Activated CD8-positive, alpha-beta T cell treated with anti-CD3 and anti-CD28 coated beads for 36 hours (primary cell): ENCODE measurements at regions not wholly inside any gene's neighbourhood (a gene's known extent, or its start where the extent isn't known, plus 50 kb on each side); places are given as distances from the start of the nearest gene placed in this dataset.
"Not testable (repeated sequence)": the region's sequence is repeated elsewhere in the genome, so short reads cannot be mapped to it uniquely, and the experiment has no call there.

ENCODE experiments used
- ATAC-seq: fragments of 200-7000 bp; cut with Tn5 transposase; one replicate; pipeline ENCODE4 v1.10.0; 2021; ENCODE audit warnings: mild to moderate bottlenecking, moderate library complexity
- CTCF ChIA-PET: fragments of 350-600 bp; sonication (Branson Sonifier 250); formaldehyde crosslinking; loops from one replicate; lab custom pipeline; 2021; ENCODE audit warnings: antibody characterized with exemption; lab: Charles Lee
- POLR2A ChIA-PET: fragments of 350-600 bp; sonication (Branson Sonifier 250); formaldehyde crosslinking; loops from one replicate; lab custom pipeline; 2021; ENCODE audit warnings: antibody characterized with exemption; lab: Charles Lee
- DNase-seq: peaks from one replicate; pipeline ENCODE4 v3.0.0-alpha.2; 2020
- H3K27ac Mint-ChIP-seq: one replicate; pipeline ENCODE4 v1.8.0; 2021; ENCODE audit warnings: mild to moderate bottlenecking, mixed read lengths
- H3K27me3 Mint-ChIP-seq: one replicate; pipeline ENCODE4 v1.8.0; 2021; ENCODE audit warnings: mixed read lengths
- H3K36me3 Mint-ChIP-seq: one replicate; pipeline ENCODE4 v1.8.0; 2021; ENCODE audit warnings: low read depth, mixed read lengths
- H3K4me1 Mint-ChIP-seq: one replicate; pipeline ENCODE4 v1.8.0; 2021; ENCODE audit warnings: low read depth, mixed read lengths
- H3K4me3 Mint-ChIP-seq: one replicate; pipeline ENCODE4 v1.8.0; 2021; ENCODE audit warnings: mild to moderate bottlenecking, moderate library complexity, mixed read lengths
- H3K9me3 Mint-ChIP-seq: one replicate; pipeline ENCODE4 v1.8.0; 2021; ENCODE audit warnings: mixed read lengths
- intact Hi-C: fragments of 100-400 bp; cut with micrococcal nuclease; formaldehyde crosslinking; loops from one replicate; pipeline ENCODE4 v1.10.0; 2022

DNA sequence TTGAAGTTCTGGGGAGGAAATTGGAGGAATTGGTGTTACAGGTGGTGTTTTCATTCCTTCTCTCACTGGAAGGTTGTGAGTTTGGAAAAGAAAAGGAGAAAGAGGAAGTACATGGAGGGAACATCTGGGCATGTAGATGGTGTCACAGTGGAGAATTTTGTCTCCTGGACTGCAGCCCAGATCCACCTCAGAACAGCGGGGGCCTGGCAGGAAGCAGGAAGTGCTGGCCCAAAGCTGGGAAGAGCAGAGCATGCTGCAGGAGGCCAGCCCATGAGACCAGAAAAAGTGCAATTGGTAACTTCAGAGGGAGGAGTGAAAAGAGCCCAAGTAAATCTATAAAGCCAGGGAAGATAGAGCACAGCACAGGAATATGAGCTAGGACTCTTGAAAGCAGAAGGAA lies 227.0 kb downstream of the BCL2L11 start:
- POLR2A ChIA-PET, H3K27me3 Mint-ChIP-seq: not testable (repeated sequence)

DNA sequence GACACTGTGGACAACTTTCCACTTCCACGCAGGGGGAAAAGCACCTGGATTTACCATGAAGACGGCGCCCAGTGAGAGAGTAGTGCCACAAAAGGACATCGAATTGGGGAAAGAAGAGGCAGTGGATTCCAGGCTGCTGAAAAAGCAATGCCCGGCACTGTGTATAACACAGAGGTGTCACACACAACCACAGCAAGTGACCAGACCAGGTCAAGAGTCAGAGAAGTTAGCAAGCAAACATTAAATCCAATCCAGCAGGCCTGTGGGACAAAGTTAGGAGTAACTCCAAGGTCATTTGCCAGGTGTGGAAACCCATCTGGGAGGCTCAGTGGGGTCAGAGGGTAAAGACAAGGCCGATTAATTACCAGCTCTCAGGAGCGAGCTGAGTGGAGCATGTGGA lies 227.6 kb downstream of the BCL2L11 start:
- intact Hi-C loops, DNase-seq, H3K27ac Mint-ChIP-seq, ATAC-seq, H3K4me1 Mint-ChIP-seq, POLR2A ChIA-PET, CTCF ChIA-PET, H3K36me3 Mint-ChIP-seq, H3K4me3 Mint-ChIP-seq, H3K27me3 Mint-ChIP-seq, H3K9me3 Mint-ChIP-seq: not testable (repeated sequence)

More for the DNA sequence above, 227.0 kb downstream of the BCL2L11 start:
- ATAC-seq, DNase-seq, intact Hi-C loops, CTCF ChIA-PET, H3K4me3 Mint-ChIP-seq, H3K27ac Mint-ChIP-seq, H3K36me3 Mint-ChIP-seq, H3K9me3 Mint-ChIP-seq, H3K4me1 Mint-ChIP-seq: not testable (repeated sequence)

DNA sequence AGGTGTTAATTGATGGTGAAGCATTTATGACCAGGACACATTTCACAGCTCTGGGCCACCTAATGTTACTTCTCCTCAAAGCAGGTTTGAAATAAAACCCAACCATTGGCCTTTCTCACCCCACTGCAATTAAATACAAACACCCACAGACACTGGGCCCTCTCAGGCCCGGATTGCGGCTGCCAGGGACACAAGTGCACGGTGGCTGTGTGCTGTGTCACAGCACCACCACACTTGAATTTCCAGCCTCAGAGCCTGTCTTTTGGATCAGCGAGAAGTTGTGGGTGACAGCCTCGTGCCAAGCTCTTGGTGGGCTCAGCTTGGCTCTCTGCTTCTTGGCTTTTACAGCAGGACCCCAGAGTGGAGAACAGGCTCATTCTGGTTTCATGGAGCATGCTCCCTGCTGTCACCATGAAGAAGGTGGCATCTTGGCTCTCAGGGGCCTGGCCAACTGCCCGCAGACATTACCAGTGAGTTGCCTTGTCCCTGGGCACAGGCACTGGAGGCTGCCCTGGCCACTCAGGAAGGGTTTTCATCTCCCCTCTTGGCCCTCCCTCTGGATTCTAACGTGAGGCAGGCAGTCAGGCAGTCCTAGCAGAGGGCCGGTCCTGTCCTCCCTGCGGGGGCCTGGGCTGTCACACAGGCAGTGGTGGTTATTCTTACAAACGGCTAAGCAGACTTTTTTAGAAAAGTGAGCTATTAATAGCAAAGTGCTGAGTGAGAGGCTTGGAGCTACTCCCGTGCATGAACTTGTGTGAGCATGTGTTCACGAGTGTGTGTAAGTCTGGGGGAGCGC lies 234.5 kb downstream of the BCL2L11 start:
- POLR2A ChIA-PET, ATAC-seq, H3K4me3 Mint-ChIP-seq, H3K27me3 Mint-ChIP-seq, intact Hi-C loops, H3K9me3 Mint-ChIP-seq, H3K27ac Mint-ChIP-seq, CTCF ChIA-PET, H3K4me1 Mint-ChIP-seq, DNase-seq, H3K36me3 Mint-ChIP-seq: not testable (repeated sequence)

DNA sequence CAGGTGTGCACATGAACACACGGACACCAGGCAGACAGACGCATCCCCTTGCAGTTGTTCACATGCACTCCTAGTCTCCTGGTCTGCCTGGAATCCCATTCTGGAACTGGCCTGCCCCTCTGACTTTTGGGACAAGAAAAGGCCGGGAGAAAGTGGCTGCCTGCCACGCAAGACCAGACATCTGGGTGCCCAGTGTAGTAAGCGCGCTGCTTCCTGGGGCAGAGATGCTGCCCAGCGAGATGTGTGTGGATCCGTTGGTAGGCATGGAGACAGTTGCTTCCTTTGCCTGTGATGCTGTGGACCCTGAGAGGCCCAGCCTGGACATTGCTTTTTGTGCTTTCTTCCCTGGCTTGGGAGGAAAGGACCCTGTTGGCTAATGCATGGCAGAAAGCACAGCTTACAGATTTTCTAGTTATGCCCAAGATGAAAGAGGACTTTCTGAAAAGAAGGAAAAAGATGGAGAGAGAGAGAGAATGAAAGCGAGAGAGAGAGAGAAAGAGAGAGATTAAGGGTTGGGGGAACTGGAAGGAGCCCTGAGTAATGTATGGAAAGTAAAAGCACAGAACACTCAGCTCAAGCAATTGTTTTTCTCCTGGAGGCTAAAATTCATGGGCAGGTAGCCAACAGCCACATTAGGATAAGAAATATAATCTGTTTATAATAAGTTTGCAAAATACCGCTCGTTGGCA lies 235.3 kb downstream of the BCL2L11 start:
- CTCF ChIA-PET, H3K9me3 Mint-ChIP-seq, POLR2A ChIA-PET: not testable (repeated sequence)

DNA sequence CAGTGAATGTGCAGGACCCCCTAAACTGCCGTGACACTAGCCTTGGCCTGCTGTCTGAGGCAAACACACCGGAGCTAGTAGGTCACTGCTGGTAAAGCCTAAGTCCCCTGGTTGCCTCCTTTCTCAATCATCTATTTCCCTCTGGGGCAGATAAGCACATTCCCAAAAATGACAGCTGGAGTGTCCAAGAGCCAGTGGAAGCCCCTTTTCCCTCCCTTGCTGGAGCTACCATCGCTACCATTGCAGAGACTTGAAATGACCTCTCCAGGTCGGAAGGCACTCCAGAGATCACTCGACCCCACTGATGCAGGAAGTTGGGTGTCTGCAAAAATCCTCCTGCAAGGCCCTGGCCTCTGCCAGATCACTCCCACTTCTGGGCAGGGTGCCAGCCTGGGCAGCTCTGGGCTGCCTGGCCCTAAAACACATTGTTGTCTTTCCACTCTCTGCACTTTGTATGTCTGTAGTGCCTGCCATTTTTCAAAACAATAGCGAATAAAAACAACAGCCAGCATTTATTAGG lies 235.9 kb downstream of the BCL2L11 start:
- ATAC-seq, result not testable (repeated sequence)

More for the DNA sequence above, 235.3 kb downstream of the BCL2L11 start:
- H3K27me3 Mint-ChIP-seq, DNase-seq, H3K4me3 Mint-ChIP-seq, ATAC-seq, H3K36me3 Mint-ChIP-seq, H3K27ac Mint-ChIP-seq, intact Hi-C loops, H3K4me1 Mint-ChIP-seq: not testable (repeated sequence)

DNA sequence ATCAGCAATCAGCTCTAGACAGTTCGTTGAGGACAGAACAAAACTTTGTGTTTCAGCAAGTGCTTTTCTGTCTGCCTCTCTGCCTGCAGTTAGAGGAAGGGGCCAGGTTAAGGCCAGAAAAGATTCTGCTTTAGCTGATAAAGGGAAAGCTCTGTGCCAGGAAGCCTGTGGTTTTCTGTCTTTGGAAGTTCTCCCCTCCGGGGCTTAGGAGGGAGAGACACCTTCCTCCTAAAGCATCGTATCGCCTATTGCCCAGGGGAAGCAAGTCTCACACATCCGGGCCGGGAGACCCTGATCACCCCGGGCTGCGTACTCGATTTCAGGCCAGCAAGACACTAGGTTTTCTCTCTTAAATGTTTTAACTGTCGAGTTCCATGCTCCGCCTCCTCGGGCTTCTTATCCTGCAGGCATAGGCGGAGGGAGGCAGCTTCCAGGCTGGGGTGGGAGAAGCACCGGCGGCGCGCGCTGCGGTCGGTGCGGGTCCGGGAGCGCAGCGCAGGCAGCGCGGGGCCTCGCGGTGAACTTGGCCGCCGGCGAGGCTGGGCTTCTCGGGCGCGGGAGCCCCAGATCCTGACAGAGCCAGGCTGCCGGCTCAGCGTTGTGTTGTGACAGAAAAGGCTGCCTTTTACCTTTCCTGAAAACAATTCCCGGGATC lies 245.4 kb downstream of the BCL2L11 start:
- POLR2A ChIA-PET, CTCF ChIA-PET, H3K36me3 Mint-ChIP-seq, DNase-seq, H3K27ac Mint-ChIP-seq, H3K4me3 Mint-ChIP-seq, H3K27me3 Mint-ChIP-seq, H3K9me3 Mint-ChIP-seq, intact Hi-C loops, H3K4me1 Mint-ChIP-seq: not testable (repeated sequence)
- peak; percentile 30 for ATAC-seq

More for the DNA sequence above, 235.9 kb downstream of the BCL2L11 start:
- H3K36me3 Mint-ChIP-seq, H3K9me3 Mint-ChIP-seq, H3K4me1 Mint-ChIP-seq, DNase-seq, H3K4me3 Mint-ChIP-seq, H3K27me3 Mint-ChIP-seq, H3K27ac Mint-ChIP-seq, intact Hi-C loops, CTCF ChIA-PET, POLR2A ChIA-PET: not testable (repeated sequence)

DNA sequence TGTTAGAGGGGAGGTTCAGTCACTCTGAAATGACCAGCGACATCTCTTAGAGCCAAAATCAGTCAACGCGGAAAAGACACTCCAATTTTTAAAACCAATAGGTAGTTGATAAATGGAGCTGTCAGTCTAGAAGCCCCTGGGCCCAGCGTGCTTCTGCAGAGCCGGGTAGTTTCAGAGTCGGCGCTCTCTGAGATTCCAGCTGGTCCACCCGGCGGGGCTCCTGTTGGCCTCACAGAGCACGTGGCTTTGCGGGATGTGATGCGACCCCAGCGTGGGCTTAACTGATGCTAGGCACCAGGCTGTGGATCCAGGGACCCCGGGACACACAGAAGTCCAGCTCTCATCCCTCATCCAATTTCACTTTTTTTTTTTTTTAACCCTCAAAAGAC lies 245.9 kb downstream of the BCL2L11 start:
- H3K9me3 Mint-ChIP-seq, result not testable (repeated sequence)

DNA sequence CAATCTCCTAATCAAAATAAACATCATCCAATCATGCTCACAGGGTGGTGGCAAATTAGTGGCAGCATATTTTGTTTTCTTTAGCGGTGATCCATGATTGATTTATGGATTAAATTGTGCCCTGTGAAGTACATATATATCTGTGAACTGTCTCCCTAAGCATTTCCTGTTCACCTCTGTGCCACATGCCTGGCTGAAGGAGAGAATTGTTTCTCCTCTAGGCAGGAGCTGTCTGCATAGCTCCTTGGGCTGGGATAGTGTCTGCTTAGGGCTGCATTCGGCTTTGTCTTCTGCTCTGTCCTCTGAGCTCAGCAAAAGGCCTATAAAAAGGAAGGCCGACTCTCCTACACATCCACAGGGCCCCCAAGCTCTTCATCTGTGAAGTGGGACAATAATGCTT lies 246.4 kb downstream of the BCL2L11 start:
- CTCF ChIA-PET, H3K27me3 Mint-ChIP-seq, H3K9me3 Mint-ChIP-seq, H3K4me1 Mint-ChIP-seq, DNase-seq, H3K4me3 Mint-ChIP-seq, intact Hi-C loops, H3K36me3 Mint-ChIP-seq, POLR2A ChIA-PET, H3K27ac Mint-ChIP-seq, ATAC-seq: not testable (repeated sequence)

More for the DNA sequence above, 245.9 kb downstream of the BCL2L11 start:
- H3K4me1 Mint-ChIP-seq, H3K4me3 Mint-ChIP-seq, ATAC-seq, POLR2A ChIA-PET, DNase-seq, H3K27ac Mint-ChIP-seq, H3K36me3 Mint-ChIP-seq, H3K27me3 Mint-ChIP-seq, intact Hi-C loops, CTCF ChIA-PET: not testable (repeated sequence)

DNA sequence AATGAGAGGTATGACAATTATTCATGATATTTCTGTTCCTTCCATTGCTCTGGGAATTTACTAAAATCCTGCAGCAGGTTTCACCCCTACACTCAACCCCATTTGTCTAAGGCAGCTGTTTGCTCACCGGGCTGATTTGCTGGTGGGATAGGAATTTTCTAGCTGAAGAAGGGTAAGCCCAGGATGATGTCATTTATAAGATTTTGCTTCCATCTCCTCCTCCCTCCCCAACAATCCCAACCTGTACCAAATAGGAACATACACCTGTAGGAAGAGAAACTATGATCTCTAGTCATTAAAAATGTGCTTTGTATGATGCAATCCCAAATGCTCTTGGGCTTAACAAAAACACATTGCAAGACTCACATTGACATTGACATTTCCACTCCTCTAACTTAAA lies 247.2 kb downstream of the BCL2L11 start:
- H3K9me3 Mint-ChIP-seq, intact Hi-C loops, H3K4me3 Mint-ChIP-seq, H3K27me3 Mint-ChIP-seq, POLR2A ChIA-PET, H3K36me3 Mint-ChIP-seq, H3K27ac Mint-ChIP-seq, CTCF ChIA-PET, ATAC-seq, H3K4me1 Mint-ChIP-seq, DNase-seq: not testable (repeated sequence)

DNA sequence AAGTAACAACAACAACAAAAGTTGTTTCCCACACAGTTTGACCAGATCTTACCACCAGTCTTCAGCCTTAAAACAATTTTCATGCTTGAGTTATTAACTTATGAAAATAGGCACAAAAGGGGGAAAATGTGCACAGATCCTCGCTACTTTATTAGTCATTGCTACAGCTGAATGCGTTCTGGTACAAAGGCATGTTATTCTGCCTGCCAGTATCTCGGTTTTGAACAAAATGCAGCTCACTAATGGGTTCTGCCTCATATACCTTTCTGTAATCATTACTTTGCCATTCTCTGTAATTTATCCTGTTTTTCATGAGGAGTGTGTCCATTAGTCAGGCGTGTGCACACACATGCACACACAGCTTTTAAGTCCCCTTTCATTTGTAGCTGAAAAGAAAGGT lies 247.6 kb downstream of the BCL2L11 start:
- H3K4me1 Mint-ChIP-seq, DNase-seq, H3K27me3 Mint-ChIP-seq, CTCF ChIA-PET, intact Hi-C loops, POLR2A ChIA-PET, ATAC-seq, H3K9me3 Mint-ChIP-seq, H3K4me3 Mint-ChIP-seq, H3K27ac Mint-ChIP-seq, H3K36me3 Mint-ChIP-seq: not testable (repeated sequence)

DNA sequence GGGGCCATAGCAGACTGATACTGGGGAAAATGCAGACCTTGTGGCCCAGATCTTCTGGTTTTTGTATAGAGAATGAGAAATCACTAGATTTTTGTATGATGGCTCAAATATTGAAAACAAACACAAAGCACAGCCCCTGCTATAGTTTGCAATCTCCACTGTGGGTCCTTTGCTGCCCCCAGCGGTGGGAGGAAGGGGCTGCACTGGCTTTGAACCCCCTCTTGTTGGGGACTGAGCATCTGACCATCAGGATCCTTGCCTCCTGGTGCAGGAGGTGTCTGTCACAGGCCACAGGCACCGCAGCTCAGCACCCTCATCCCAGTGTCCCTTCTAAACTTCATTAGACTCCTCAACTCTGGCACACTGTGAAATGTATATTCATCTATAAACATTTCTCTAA lies 252.3 kb downstream of the BCL2L11 start:
- peak; percentile 43 for ATAC-seq
- intact Hi-C loops, POLR2A ChIA-PET, H3K4me1 Mint-ChIP-seq, H3K9me3 Mint-ChIP-seq, DNase-seq, CTCF ChIA-PET, H3K27ac Mint-ChIP-seq, H3K36me3 Mint-ChIP-seq, H3K4me3 Mint-ChIP-seq, H3K27me3 Mint-ChIP-seq: not testable (repeated sequence)
